Neural crest cell (in vitro differentiated cells): ENCODE measurements at regions not wholly inside any gene's neighbourhood (a gene's known extent, or its start where the extent isn't known, plus 50 kb on each side); places are given as distances from the start of the nearest gene placed in this dataset.

Source experiments
- DNase-seq: peaks from one replicate; pipeline ENCODE4 v3.0.0; 2021; ENCODE audit warnings: low read depth, mixed read lengths, low spot score
- H3K27ac Mint-ChIP-seq: one replicate; pipeline ENCODE4 v1.8.0; 2021; ENCODE audit warnings: mild to moderate bottlenecking, mixed read lengths; ENCODE audit not compliant: unreplicated experiment
- H3K27me3 Mint-ChIP-seq: 2 replicates; pipeline ENCODE4 v1.8.0; 2021; ENCODE audit warnings: low read depth, mild to moderate bottlenecking, mixed read lengths
- H3K36me3 Mint-ChIP-seq: 2 replicates; pipeline ENCODE4 v1.8.0; 2021; ENCODE audit warnings: low read depth, mild to moderate bottlenecking, mixed read lengths
- H3K4me1 Mint-ChIP-seq: 2 replicates; pipeline ENCODE4 v1.8.0; 2021; ENCODE audit warnings: mixed read lengths
- H3K4me3 Mint-ChIP-seq: one replicate; pipeline ENCODE4 v1.8.0; 2021; ENCODE audit warnings: mild to moderate bottlenecking, mixed read lengths
- H3K9me3 Mint-ChIP-seq: 2 replicates; pipeline ENCODE4 v1.8.0; 2021; ENCODE audit warnings: mixed read lengths
- TF ChIP-seq, protein P1 (sequence below): fragments of 200-600 bp; sonication (generic); conservative IDR thresholded peaks from 2 replicates; pipeline ENCODE4 v1.5.0; 2021; ENCODE audit warnings: antibody characterized with exemption, mild to moderate bottlenecking

DNA sequence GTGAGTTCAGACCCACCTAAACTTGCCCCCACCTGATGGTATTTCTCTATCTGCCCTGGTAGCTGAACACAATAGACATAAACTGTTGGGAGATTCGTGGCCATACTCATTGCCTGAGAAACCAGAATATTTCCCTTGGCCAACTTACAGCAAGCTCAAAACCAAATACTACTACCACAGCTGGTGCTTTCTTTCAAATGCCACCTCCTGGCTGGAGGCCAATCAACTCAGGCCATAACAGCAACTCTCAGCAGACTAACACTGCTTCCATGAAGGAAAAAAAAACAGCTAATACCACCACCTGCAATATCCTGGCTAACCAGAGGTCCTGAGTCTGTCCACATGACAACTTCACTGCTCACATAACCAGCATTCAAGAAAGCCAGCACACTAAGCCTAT lies 373.1 kb downstream of the CMPK2 start:
- H3K27me3 Mint-ChIP-seq, result no peaks in the 10 kb centered on the region

DNA sequence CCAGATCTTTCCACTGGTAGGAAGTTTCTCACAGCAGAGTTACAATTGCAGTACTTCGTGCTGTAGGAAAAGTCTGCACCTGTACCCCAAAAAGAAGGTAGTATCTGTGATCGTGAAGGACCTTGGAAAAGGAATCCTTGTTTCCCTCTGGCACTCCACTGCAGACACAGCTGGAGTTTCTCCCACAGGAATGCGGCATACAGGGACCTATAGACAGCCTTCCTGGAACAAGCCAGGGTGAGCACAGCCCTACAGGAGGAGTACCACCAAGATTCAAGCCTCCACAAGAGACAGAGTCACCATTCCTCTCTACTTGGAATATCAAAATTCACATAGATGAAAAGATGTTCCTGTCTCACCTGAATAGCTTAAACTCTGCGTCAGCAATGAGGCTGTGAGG lies 372.4 kb downstream of the CMPK2 start:
- H3K36me3 Mint-ChIP-seq, result no peaks in the 10 kb centered on the region
- no peak overlapping the region for H3K4me3 Mint-ChIP-seq
- H3K9me3 Mint-ChIP-seq, result peaks cover 14% of the 10 kb centered on the region
- no peak overlapping the region for H3K27ac Mint-ChIP-seq
- peaks cover 14% of the 10 kb centered on the region for H3K4me1 Mint-ChIP-seq
- TF ChIP-seq, protein P1, sequence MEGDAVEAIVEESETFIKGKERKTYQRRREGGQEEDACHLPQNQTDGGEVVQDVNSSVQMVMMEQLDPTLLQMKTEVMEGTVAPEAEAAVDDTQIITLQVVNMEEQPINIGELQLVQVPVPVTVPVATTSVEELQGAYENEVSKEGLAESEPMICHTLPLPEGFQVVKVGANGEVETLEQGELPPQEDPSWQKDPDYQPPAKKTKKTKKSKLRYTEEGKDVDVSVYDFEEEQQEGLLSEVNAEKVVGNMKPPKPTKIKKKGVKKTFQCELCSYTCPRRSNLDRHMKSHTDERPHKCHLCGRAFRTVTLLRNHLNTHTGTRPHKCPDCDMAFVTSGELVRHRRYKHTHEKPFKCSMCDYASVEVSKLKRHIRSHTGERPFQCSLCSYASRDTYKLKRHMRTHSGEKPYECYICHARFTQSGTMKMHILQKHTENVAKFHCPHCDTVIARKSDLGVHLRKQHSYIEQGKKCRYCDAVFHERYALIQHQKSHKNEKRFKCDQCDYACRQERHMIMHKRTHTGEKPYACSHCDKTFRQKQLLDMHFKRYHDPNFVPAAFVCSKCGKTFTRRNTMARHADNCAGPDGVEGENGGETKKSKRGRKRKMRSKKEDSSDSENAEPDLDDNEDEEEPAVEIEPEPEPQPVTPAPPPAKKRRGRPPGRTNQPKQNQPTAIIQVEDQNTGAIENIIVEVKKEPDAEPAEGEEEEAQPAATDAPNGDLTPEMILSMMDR, result no peak
- H3K27me3 Mint-ChIP-seq, result no peaks in the 10 kb centered on the region
- no peak for DNase-seq

More for the DNA sequence above, 373.1 kb downstream of the CMPK2 start:
- Mint-ChIP-seq H3K4me1 (peaks cover 14% of the 10 kb centered on the region), H3K4me3 (no peak overlapping the region), H3K36me3 (no peaks in the 10 kb centered on the region), H3K27ac (no peak overlapping the region), H3K9me3 (peaks cover 14% of the 10 kb centered on the region)
- no peak for DNase-seq
- TF ChIP-seq, protein P1, result no peak

DNA sequence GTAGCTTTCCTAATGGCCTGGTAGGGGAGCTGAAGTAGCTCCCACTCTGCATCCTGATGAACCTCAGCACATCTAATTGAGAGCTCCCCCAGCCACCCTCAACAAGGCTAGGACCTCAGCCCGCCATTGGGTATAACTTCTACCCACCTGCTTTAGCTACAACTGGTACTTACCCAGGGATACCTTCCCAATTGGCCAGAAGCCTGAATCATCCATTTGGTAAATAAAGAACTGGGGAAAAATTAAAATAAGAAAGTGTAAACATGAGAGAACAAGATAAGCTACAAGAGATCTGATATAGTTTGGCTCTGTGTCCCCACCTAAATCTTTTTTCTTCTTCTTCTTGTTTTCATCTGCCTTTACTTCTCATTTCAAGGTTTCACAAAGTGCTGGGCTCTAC lies 372.0 kb downstream of the CMPK2 start:
- H3K4me3 Mint-ChIP-seq, result no peak overlapping the region
- no peak for DNase-seq
- TF ChIP-seq, protein P1, result no peak
- H3K27me3 Mint-ChIP-seq, result no peaks in the 10 kb centered on the region
- H3K9me3 Mint-ChIP-seq, result peaks cover 11% of the 10 kb centered on the region
- no peaks in the 10 kb centered on the region for H3K36me3 Mint-ChIP-seq
- peaks cover 14% of the 10 kb centered on the region for H3K4me1 Mint-ChIP-seq
- H3K27ac Mint-ChIP-seq, result no peak overlapping the region

DNA sequence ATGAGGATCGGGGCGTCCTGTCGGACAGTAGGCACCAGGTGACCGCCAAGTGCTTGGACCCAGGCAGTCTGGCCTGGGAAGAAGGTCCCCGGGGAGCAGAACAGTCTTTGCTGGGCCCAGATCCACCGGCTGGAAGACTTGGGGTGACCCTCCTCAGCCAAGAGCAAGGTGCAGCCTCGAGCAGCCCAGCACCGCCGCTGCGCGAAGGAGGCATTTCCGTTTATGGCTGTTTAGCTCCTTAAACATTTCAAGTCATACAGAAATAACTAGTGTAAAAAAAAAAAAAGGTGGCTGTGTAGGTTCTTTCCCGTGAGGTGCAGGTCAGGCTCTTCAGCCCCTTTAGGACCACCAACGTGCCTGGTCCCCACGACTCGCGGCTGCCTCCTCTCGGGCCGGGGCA lies 370.2 kb downstream of the CMPK2 start:
- Mint-ChIP-seq H3K9me3 (peaks cover 5% of the 10 kb centered on the region), H3K27ac (no peak overlapping the region), H3K36me3 (no peaks in the 10 kb centered on the region), H3K4me3 (no peak overlapping the region), H3K4me1 (peaks cover 12% of the 10 kb centered on the region), H3K27me3 (no peaks in the 10 kb centered on the region)
- DNase-seq, result no peak
- TF ChIP-seq, protein P1, result no peak

DNA sequence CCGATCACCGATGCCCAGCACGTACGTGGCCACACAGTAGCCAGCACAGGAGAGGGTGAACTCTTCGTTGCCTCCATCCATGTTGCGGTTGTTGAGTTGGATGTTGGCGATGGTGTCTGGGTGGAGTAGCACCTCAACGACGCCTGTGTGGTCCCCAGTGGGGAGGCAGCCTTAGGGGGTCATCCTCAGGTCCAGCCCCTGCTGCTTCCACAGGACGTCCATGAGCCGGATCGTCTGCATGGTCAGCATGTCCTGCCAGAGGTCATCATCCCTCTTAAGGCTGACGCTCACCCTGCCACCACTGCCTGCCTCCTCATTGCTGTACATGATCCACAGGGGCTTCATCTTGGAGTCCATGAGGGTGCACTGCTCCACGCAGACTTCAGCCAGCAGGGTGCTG lies 369.3 kb downstream of the CMPK2 start:
- no peaks in the 10 kb centered on the region for H3K27me3 Mint-ChIP-seq
- peak overlapping the region; percentile 67 for H3K27ac Mint-ChIP-seq
- TF ChIP-seq, protein P1, result no peak
- H3K36me3 Mint-ChIP-seq, result no peaks in the 10 kb centered on the region
- DNase-seq, result no peak
- no peaks in the 10 kb centered on the region for H3K9me3 Mint-ChIP-seq
- peaks cover 10% of the 10 kb centered on the region for H3K4me1 Mint-ChIP-seq
- H3K4me3 Mint-ChIP-seq, result no peak overlapping the region

DNA sequence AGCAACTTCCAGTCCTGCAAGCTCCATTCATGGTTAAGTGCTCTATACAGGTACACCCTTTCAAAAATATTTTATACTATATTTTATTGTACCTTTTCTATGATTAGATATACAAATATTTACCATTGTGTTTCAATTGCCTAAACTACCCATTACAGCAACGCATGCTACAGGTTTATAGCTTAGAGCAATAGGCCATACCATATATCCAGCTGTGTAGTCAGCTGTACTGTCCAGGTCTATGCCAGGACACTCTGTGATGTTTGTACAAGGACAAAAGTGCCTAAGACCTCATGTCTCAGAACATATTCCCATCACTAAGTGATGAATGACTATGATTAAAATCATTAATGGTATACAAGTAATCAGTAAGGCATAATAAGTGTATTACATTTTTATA lies 368.7 kb downstream of the CMPK2 start:
- H3K27ac Mint-ChIP-seq, result no peak overlapping the region
- H3K9me3 Mint-ChIP-seq, result no peaks in the 10 kb centered on the region
- no peak for DNase-seq
- no peaks in the 10 kb centered on the region for H3K36me3 Mint-ChIP-seq
- H3K4me1 Mint-ChIP-seq, result peaks cover 6% of the 10 kb centered on the region
- no peaks in the 10 kb centered on the region for H3K27me3 Mint-ChIP-seq
- no peak overlapping the region for H3K4me3 Mint-ChIP-seq
- TF ChIP-seq, protein P1, result no peak
